A673 (cell line): ENCODE measurements at regions not wholly inside any gene's neighbourhood (a gene's known extent, or its start where the extent isn't known, plus 50 kb on each side); places are given as distances from the start of the nearest gene placed in this dataset.

Experiments
- EZH2 ChIP-seq: fragments of 200-600 bp; sonication (generic); IDR thresholded peaks from 2 replicates; pipeline ENCODE4 v1.6.1; 2017; ENCODE audit warnings: borderline replicate concordance, low read depth, mild to moderate bottlenecking, mixed read lengths, antibody characterized with exemption, low read length; ENCODE audit not compliant: poor library complexity, severe bottlenecking
- TF ChIP-seq, protein P1 (sequence below): fragments of 300-800, 200-600 bp; sonication (generic); conservative IDR thresholded peaks from 2 replicates; pipeline ENCODE4 v1.5.1; 2017; ENCODE audit warnings: low read depth, mild to moderate bottlenecking, antibody characterized with exemption, low read length, moderate library complexity, mixed read lengths

DNA sequence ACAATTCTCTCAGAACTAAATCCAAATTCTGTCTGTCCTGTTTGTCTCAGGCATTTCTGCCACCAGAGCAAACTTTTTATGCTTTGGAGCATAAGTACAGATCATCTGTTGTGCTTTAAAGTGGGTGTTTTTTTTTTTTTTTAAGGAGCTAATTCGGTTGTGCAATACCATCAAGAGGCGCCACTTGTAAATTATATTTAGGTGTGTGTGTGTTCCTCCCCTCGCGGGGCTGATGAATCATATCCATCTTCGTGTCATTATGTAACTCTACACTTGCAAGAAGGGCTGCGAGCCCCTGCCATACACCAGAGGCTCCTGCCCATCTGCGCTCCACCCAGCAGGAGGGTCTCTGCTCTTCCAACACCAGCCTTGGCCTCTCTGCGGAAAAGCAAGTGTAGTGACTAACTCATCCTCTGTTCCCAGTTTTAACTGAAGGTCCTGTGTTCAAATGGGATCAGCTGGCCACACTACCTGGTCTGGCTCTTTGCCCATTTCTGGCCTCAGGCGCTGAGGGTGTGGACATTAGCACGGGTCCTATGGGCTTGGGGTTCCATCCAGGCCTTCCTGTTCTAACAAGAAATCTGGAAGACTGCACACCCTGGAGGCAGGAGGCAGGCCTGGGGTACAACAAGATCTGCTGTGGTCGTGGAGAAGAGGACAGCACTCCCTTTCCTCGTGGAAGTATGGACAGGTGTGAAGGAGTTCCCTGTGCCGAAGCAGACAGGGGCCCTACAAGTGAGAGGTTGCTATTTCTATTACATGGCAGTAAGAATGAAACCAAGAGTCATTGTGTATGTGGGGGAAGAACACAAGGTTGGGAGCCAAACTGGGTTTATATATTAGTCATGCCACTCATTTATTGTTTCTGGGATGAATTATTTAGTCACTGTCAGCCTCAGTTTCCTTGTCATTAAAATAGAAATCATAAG lies 96.1 kb upstream of the MBNL2 start:
- TF ChIP-seq, protein P1, sequence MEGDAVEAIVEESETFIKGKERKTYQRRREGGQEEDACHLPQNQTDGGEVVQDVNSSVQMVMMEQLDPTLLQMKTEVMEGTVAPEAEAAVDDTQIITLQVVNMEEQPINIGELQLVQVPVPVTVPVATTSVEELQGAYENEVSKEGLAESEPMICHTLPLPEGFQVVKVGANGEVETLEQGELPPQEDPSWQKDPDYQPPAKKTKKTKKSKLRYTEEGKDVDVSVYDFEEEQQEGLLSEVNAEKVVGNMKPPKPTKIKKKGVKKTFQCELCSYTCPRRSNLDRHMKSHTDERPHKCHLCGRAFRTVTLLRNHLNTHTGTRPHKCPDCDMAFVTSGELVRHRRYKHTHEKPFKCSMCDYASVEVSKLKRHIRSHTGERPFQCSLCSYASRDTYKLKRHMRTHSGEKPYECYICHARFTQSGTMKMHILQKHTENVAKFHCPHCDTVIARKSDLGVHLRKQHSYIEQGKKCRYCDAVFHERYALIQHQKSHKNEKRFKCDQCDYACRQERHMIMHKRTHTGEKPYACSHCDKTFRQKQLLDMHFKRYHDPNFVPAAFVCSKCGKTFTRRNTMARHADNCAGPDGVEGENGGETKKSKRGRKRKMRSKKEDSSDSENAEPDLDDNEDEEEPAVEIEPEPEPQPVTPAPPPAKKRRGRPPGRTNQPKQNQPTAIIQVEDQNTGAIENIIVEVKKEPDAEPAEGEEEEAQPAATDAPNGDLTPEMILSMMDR, result no peak
- no peak for TF ChIP-seq EZH2
